SK-N-SH (cell line): ENCODE measurements at regions not wholly inside any gene's neighbourhood (a gene's known extent, or its start where the extent isn't known, plus 50 kb on each side); places are given as distances from the start of the nearest gene placed in this dataset.
A peak's percentile ranks its signal among the peaks of the same experiment; 100 is the strongest.

ENCODE experiments used
- CTCF ChIA-PET: fragments of 300-600, 350-600 bp; formaldehyde crosslinking; extraction: SDS; loops from one replicate; lab custom pipeline; 2021; lab: Yijun Ruan, JAX
- POLR2A ChIA-PET: fragments of 350-600 bp; sonication (Branson Sonifier 250); formaldehyde crosslinking; extraction: SDS; loops from one replicate; lab custom pipeline; 2020; ENCODE audit warnings: antibody characterized with exemption, inconsistent platforms; lab: Yijun Ruan, JAX
- DNase-seq: peaks from one replicate; pipeline ENCODE4 v3.0.0; 2012
- H2AFZ ChIP-seq: fragments of 200-600 bp; sonication (generic); 2 replicates; pipeline ENCODE4 v1.8.1; 2016; ENCODE audit warnings: antibody characterized with exemption, mild to moderate bottlenecking, low read depth
- H3F3A ChIP-seq: fragments of 200-600 bp; sonication (generic); replicated peaks from 2 replicates; pipeline ENCODE3; 2016; ENCODE audit warnings: antibody characterized with exemption, mild to moderate bottlenecking; ENCODE audit not compliant: insufficient read depth
- H3K27ac ChIP-seq, 2 experiments: fragments of 200-500 bp in 1 of 2; fragments of 200-600 bp in 1 of 2; sonication (Bioruptor generic) in 1 of 2; sonication (generic), shearing (Covaris generic) in 1 of 2; 2 replicates each; pipeline versions ENCODE4 v1.5.1 to v1.6.1; 2014 to 2016; ENCODE audit warnings: low read depth in 2 of 2, inconsistent platforms in 1 of 2, low read length in 1 of 2, mild to moderate bottlenecking in 1 of 2, mixed read lengths in 1 of 2
- H3K27me3 ChIP-seq: fragments of 200-600 bp; sonication (generic), shearing (Covaris generic); 2 replicates; pipeline ENCODE4 v1.6.1; 2016; ENCODE audit warnings: mixed run types; ENCODE audit not compliant: insufficient read depth
- H3K36me3 ChIP-seq, 2 experiments: fragments of 200-500 bp in 1 of 2; fragments of 200-600 bp in 1 of 2; sonication (Bioruptor generic) in 1 of 2; sonication (generic) in 1 of 2; replicated peaks in 1 of 2; 2 replicates each; pipeline versions ENCODE3 to v1.5.1; 2014 to 2016; ENCODE audit warnings: low read length in 1 of 2, mild to moderate bottlenecking in 1 of 2; ENCODE audit not compliant: insufficient read depth in 2 of 2, control insufficient read depth in 1 of 2
- H3K4me1 ChIP-seq, 2 experiments: fragments of 200-500 bp in 1 of 2; fragments of 200-600 bp in 1 of 2; sonication (Bioruptor generic) in 1 of 2; sonication (generic), shearing (Covaris generic) in 1 of 2; 2 replicates each; pipeline versions ENCODE4 v1.5.1 to v1.6.1; 2014 to 2016; ENCODE audit warnings: low read depth in 1 of 2, low read length in 1 of 2, mixed run types in 1 of 2; ENCODE audit not compliant: insufficient read depth in 2 of 2, control insufficient read depth in 1 of 2
- H3K4me2 ChIP-seq: fragments of 200-600 bp; sonication (generic), shearing (Covaris generic); 2 replicates; pipeline ENCODE4 v1.6.1; 2017; ENCODE audit warnings: mixed run types
- H3K4me3 ChIP-seq, 2 experiments: fragments of 200-500 bp in 1 of 2; fragments of 200-600 bp in 1 of 2; sonication (Bioruptor generic) in 1 of 2; sonication (generic), shearing (Covaris generic) in 1 of 2; 2 replicates each; pipeline versions ENCODE4 v1.5.1 to v1.8.1; 2014 to 2016; ENCODE audit warnings: low read depth in 2 of 2, inconsistent platforms in 1 of 2, low read length in 1 of 2, mild to moderate bottlenecking in 1 of 2, mixed read lengths in 1 of 2, moderate library complexity in 1 of 2
- H3K79me2 ChIP-seq: fragments of 200-600 bp; sonication (generic); 2 replicates; pipeline ENCODE4 v1.8.1; 2017; ENCODE audit warnings: mild to moderate bottlenecking; ENCODE audit not compliant: insufficient read depth
- H3K9ac ChIP-seq: fragments of 200-600 bp; sonication (generic); 2 replicates; pipeline ENCODE4 v1.6.1; 2017; ENCODE audit warnings: mixed run types
- H3K9me2 ChIP-seq: fragments of 200-600 bp; sonication (generic); 2 replicates; pipeline ENCODE4 v1.6.1; 2017; ENCODE audit warnings: mixed run types
- H3K9me3 ChIP-seq: fragments of 200-600 bp; sonication (generic); 2 replicates; pipeline ENCODE4 v1.6.1; 2017; ENCODE audit warnings: mixed run types, mild to moderate bottlenecking, moderate library complexity
- H4K20me1 ChIP-seq: fragments of 200-600 bp; sonication (generic); 2 replicates; pipeline ENCODE4 v1.6.1; 2017; ENCODE audit warnings: mild to moderate bottlenecking, mixed run types; ENCODE audit not compliant: insufficient read depth
- CHD2 ChIP-seq: fragments of 150-350 bp; IDR thresholded peaks from 2 replicates; pipeline ENCODE4 v1.6.1; 2018; ENCODE audit warnings: low read length; ENCODE audit not compliant: partially characterized antibody
- EP300 ChIP-seq, 2 experiments: IDR thresholded peaks; 2 replicates each; pipeline versions ENCODE4 v1.4.0 to v1.6.1; 2012; ENCODE audit warnings: borderline replicate concordance in 1 of 2, low read depth in 1 of 2, low read length in 1 of 2
- FOSL2 ChIP-seq: IDR thresholded peaks from 2 replicates; pipeline ENCODE4 v1.4.0; 2012; ENCODE audit warnings: low read depth, mild to moderate bottlenecking, moderate library complexity, borderline replicate concordance
- FOXJ3 ChIP-seq: sonication (generic); formaldehyde crosslinking; IDR thresholded peaks from 2 replicates; pipeline ENCODE4 v1.5.1; 2020; ENCODE audit warnings: mild to moderate bottlenecking, missing genetic modification reagents
- FOXM1 ChIP-seq: IDR thresholded peaks from 2 replicates; pipeline ENCODE4 v1.4.0; 2012; ENCODE audit warnings: low read depth, mild to moderate bottlenecking
- GABPA ChIP-seq: IDR thresholded peaks from 2 replicates; pipeline ENCODE4 v1.4.0; 2012; ENCODE audit warnings: low read depth, mild to moderate bottlenecking
- GATA2 ChIP-seq: sonication (generic); formaldehyde crosslinking; IDR thresholded peaks from 2 replicates; pipeline ENCODE4 v1.5.0; 2020; ENCODE audit warnings: mild to moderate bottlenecking, missing genetic modification reagents
- MEF2A ChIP-seq: IDR thresholded peaks from 2 replicates; pipeline ENCODE4 v1.4.0; 2012; ENCODE audit warnings: low read depth, borderline replicate concordance
- MXI1 ChIP-seq: IDR thresholded peaks from 2 replicates; pipeline ENCODE4 v1.6.1; 2012; ENCODE audit warnings: mild to moderate bottlenecking, low read depth, low read length, improper control_type of control experiment
- POLR2AphosphoS5 ChIP-seq: IDR thresholded peaks from 2 replicates; pipeline ENCODE4 v1.6.1; 2012; ENCODE audit warnings: low read depth, low read length
- RCOR1 ChIP-seq: fragments of 150-350 bp; IDR thresholded peaks from 2 replicates; pipeline ENCODE4 v1.6.1; 2017; ENCODE audit warnings: antibody characterized with exemption, low read length
- RFX5 ChIP-seq: IDR thresholded peaks from 2 replicates; pipeline ENCODE4 v1.6.1; 2012; ENCODE audit warnings: mild to moderate bottlenecking, improper control_type of control experiment, low read length
- SIN3A ChIP-seq: IDR thresholded peaks from 2 replicates; pipeline ENCODE4 v1.6.1; 2012; ENCODE audit warnings: low read depth, mild to moderate bottlenecking, low read length, moderate library complexity, borderline replicate concordance
- TEAD4 ChIP-seq: IDR thresholded peaks from 2 replicates; pipeline ENCODE4 v1.4.0; 2012; ENCODE audit warnings: mild to moderate bottlenecking, borderline replicate concordance; ENCODE audit not compliant: insufficient read depth
- YY1 ChIP-seq: IDR thresholded peaks from 2 replicates; pipeline ENCODE4 v1.4.0; 2012; ENCODE audit warnings: low read depth, mild to moderate bottlenecking
- WGBS: methylation state at CpG from one replicate; pipeline ENCODE4 v1.1.6; 2017; ENCODE audit warnings: low lambda C conversion rate; 5-methylcytosine and 5-hydroxymethylcytosine counted together
- TF ChIP-seq, protein P1 (sequence below): fragments of 200-600 bp; sonication (generic); IDR thresholded peaks from 2 replicates; pipeline ENCODE4 v1.6.1; 2017; ENCODE audit warnings: antibody characterized with exemption, mild to moderate bottlenecking, moderate library complexity
- TF ChIP-seq, protein P2 (sequence below): fragments of 150-350 bp; IDR thresholded peaks from 2 replicates; pipeline ENCODE4 v1.6.1; 2016; ENCODE audit warnings: mild to moderate bottlenecking, low read depth, low read length

DNA sequence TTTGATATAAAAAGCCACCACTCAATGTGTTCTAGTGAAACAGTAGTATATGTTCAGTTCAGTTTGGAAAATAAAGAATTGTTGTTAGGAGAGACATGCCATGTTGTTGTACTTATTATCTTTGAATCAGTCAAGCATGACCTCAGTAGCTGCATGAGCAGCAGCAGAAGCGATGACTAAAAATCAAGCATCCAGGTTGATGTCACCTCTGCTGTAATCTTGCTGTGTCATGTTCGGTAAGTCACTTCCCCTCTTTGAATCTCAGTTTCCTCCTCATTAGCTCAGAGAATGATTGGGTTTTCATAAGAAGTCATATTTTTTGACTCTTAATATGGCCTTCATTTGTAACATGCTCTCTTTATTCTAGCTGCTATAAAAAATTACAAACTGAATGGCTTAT is 428.4 kb upstream of the B3GALT2 start:
- H3K27me3 ChIP-seq: no peaks in the 10 kb centered on the region
- H2AFZ ChIP-seq: 0 out of 2 replicates have a peak overlapping the region, but pooled peaks have one; percentile 19
- no peaks in the 10 kb centered on the region; a peak in 1 of 4 replicates for H3K4me1 ChIP-seq
- ChIA-PET POLR2A (no interaction called here), CTCF (no interaction called here)
- no peaks in the 10 kb centered on the region for H3F3A ChIP-seq
- H3K36me3 ChIP-seq: no peaks in the 10 kb centered on the region
- H3K9me3 ChIP-seq: no peaks in the 10 kb centered on the region
- no peaks in the 10 kb centered on the region for H3K79me2 ChIP-seq
- H3K4me2 ChIP-seq: no peak overlapping the region
- no peaks in the 10 kb centered on the region for H4K20me1 ChIP-seq
- no peak for DNase-seq
- H3K9me2 ChIP-seq: no peaks in the 10 kb centered on the region
- H3K27ac ChIP-seq: no peak overlapping the region
- TF ChIP-seq GABPA (no peak), GATA2 (CRISPR knock-in tag) (no peak)
- H3K9ac ChIP-seq: no peak overlapping the region
- 48% methylated on average over 2 of the region's 2 CpGs for WGBS
- no peak overlapping the region for H3K4me3 ChIP-seq

DNA sequence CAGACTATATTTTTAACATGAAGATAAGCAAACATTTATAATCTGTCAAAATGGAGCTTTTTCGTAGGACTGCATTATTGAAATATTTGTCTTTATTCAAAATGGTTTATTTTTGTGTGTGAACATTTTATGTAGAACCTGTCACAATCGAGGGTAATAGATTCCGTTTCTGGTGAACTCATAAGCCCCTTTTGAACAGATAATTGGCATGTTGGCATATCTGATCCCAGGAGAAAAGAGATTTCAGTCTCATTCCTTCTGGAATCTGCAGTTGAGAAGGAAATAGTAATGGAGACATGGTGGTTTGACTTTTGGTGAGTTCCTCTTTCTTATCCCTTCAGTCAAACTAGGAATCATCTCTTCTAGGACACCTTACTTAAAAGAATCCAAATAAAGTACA is 427.9 kb upstream of the B3GALT2 start:
- no peak overlapping the region for H3K27ac ChIP-seq
- H3K36me3 ChIP-seq: no peaks in the 10 kb centered on the region
- H3K27me3 ChIP-seq: no peaks in the 10 kb centered on the region
- ChIA-PET POLR2A (no interaction called here), CTCF (no interaction called here)
- H3K4me1 ChIP-seq: no peaks in the 10 kb centered on the region; a peak in 1 of 4 replicates
- H3K79me2 ChIP-seq: no peaks in the 10 kb centered on the region
- no peak overlapping the region for H3K4me2 ChIP-seq
- H3K9ac ChIP-seq: no peak overlapping the region
- H3K4me3 ChIP-seq: no peak overlapping the region
- no peaks in the 10 kb centered on the region for H3K9me3 ChIP-seq
- no peaks in the 10 kb centered on the region for H4K20me1 ChIP-seq
- no peaks in the 10 kb centered on the region for H3F3A ChIP-seq
- H3K9me2 ChIP-seq: no peaks in the 10 kb centered on the region
- no peak for DNase-seq
- no peak overlapping the region for H2AFZ ChIP-seq
- WGBS: 39% methylated on average over 3 of the region's 3 CpGs
- TF ChIP-seq EP300 (IDR thresholded peaks at IDR 0.05; ENCODE audit: borderline replicate concordance in 1 of 2, low read depth in 1 of 2, low read length in 1 of 2) (no peak), YY1 (no peak), RCOR1 (no peak), FOSL2 (no peak), MEF2A (no peak), SIN3A (no peak), FOXJ3 (no peak), FOXM1 (no peak), POLR2AphosphoS5 (no peak), RFX5 (no peak), MXI1 (no peak), TEAD4 (no peak), CHD2 (no peak)
- TF ChIP-seq, protein P1, sequence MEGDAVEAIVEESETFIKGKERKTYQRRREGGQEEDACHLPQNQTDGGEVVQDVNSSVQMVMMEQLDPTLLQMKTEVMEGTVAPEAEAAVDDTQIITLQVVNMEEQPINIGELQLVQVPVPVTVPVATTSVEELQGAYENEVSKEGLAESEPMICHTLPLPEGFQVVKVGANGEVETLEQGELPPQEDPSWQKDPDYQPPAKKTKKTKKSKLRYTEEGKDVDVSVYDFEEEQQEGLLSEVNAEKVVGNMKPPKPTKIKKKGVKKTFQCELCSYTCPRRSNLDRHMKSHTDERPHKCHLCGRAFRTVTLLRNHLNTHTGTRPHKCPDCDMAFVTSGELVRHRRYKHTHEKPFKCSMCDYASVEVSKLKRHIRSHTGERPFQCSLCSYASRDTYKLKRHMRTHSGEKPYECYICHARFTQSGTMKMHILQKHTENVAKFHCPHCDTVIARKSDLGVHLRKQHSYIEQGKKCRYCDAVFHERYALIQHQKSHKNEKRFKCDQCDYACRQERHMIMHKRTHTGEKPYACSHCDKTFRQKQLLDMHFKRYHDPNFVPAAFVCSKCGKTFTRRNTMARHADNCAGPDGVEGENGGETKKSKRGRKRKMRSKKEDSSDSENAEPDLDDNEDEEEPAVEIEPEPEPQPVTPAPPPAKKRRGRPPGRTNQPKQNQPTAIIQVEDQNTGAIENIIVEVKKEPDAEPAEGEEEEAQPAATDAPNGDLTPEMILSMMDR: no peak
- TF ChIP-seq, protein P2, sequence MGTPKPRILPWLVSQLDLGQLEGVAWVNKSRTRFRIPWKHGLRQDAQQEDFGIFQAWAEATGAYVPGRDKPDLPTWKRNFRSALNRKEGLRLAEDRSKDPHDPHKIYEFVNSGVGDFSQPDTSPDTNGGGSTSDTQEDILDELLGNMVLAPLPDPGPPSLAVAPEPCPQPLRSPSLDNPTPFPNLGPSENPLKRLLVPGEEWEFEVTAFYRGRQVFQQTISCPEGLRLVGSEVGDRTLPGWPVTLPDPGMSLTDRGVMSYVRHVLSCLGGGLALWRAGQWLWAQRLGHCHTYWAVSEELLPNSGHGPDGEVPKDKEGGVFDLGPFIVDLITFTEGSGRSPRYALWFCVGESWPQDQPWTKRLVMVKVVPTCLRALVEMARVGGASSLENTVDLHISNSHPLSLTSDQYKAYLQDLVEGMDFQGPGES: no peak
- TF ChIP-seq, all 33 proteins: peak for 0
